ENCODE measurements at regions not wholly inside any gene's neighbourhood (a gene's known extent, or its start where the extent isn't known, plus 50 kb on each side); places are given as distances from the start of the nearest gene placed in this dataset.

DNA sequence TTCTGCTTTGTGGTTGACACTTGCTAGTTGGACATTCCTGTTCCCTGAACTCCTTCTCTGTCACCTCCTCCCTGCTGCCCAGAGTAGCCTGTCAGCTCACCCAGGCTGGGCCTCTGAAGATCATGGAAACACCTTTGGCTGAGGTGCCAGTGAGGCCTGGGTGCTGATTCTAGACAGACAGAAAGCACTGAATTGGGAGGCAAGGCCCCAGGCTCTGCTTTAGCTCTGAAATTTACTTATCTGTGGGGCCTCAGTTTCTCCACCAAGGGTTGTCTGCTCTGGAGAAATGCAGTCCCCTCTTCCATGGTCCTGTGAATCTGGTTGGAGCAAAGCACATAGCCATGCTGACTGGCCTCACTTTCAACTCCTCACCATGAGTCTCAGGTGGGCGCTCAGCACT is 104.6 kb upstream of the SIX3 start:
- H3K4me1 Mint-ChIP-seq: no peaks in the 10 kb centered on the region
- no peaks in the 10 kb centered on the region for H3K27me3 ChIP-seq (ENCODE audit: control insufficient read depth in 2 of 2, insufficient read depth in 2 of 2, low read length in 2 of 2)
- WGBS (ENCODE audit: insufficient coverage): no CpG with 5 or more reads among the region's 1 CpG
- no peak overlapping the region for H3K27ac Mint-ChIP-seq
- no peaks in the 10 kb centered on the region for H3K36me3 Mint-ChIP-seq
- intact Hi-C loops (cut with micrococcal nuclease): no loop called here
- no peak overlapping the region for H3K27ac ChIP-seq (ENCODE audit: low read depth in 1 of 2, low read length in 2 of 2)
- H3K4me3 Mint-ChIP-seq: no peak overlapping the region
- no peak for DNase-seq
- H3K9ac ChIP-seq (ENCODE audit: insufficient read depth, low read length, poor library complexity, severe bottlenecking): no peak overlapping the region
- TF ChIP-seq, protein P1, sequence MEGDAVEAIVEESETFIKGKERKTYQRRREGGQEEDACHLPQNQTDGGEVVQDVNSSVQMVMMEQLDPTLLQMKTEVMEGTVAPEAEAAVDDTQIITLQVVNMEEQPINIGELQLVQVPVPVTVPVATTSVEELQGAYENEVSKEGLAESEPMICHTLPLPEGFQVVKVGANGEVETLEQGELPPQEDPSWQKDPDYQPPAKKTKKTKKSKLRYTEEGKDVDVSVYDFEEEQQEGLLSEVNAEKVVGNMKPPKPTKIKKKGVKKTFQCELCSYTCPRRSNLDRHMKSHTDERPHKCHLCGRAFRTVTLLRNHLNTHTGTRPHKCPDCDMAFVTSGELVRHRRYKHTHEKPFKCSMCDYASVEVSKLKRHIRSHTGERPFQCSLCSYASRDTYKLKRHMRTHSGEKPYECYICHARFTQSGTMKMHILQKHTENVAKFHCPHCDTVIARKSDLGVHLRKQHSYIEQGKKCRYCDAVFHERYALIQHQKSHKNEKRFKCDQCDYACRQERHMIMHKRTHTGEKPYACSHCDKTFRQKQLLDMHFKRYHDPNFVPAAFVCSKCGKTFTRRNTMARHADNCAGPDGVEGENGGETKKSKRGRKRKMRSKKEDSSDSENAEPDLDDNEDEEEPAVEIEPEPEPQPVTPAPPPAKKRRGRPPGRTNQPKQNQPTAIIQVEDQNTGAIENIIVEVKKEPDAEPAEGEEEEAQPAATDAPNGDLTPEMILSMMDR (IDR thresholded peaks at IDR 0.05): no peak
- H3K9me3 Mint-ChIP-seq: peaks cover 0 to 6% (median 3%) of the 10 kb centered on the region in 7 donors
- no peak overlapping the region for H3K4me2 ChIP-seq (replicated peaks; ENCODE audit: extremely low read depth, low read length, poor library complexity, severe bottlenecking)
- no peaks in the 10 kb centered on the region for H3K4me1 ChIP-seq (ENCODE audit: control insufficient read depth in 1 of 2, insufficient read depth in 2 of 2, low read length in 2 of 2)
- peaks cover 3 to 8% (median 3%) of the 10 kb centered on the region in 3 donors for H3K27me3 Mint-ChIP-seq (ENCODE audit: low read depth in 3 of 3)
- H3K36me3 ChIP-seq (replicated peaks in 1 of 2; ENCODE audit: control insufficient read depth in 1 of 2, insufficient read depth in 2 of 2, low read length in 2 of 2): no peaks in the 10 kb centered on the region
- H3K9me3 ChIP-seq (replicated peaks in 1 of 2; ENCODE audit: control insufficient read depth in 1 of 2, insufficient read depth in 1 of 2, low read length in 2 of 2): no peaks in the 10 kb centered on the region
- H3K79me2 ChIP-seq (ENCODE audit: insufficient read depth, low read length): no peaks in the 10 kb centered on the region
- no peak overlapping the region for H2AFZ ChIP-seq (ENCODE audit: insufficient read depth, low read depth, low read length, poor library complexity, severe bottlenecking)
- H3K4me3 ChIP-seq (replicated peaks in 1 of 3; ENCODE audit: low read depth in 2 of 3, low read length in 3 of 3): no peak overlapping the region
- H4K20me1 ChIP-seq (ENCODE audit: insufficient read depth, low read length): no peaks in the 10 kb centered on the region

DNA sequence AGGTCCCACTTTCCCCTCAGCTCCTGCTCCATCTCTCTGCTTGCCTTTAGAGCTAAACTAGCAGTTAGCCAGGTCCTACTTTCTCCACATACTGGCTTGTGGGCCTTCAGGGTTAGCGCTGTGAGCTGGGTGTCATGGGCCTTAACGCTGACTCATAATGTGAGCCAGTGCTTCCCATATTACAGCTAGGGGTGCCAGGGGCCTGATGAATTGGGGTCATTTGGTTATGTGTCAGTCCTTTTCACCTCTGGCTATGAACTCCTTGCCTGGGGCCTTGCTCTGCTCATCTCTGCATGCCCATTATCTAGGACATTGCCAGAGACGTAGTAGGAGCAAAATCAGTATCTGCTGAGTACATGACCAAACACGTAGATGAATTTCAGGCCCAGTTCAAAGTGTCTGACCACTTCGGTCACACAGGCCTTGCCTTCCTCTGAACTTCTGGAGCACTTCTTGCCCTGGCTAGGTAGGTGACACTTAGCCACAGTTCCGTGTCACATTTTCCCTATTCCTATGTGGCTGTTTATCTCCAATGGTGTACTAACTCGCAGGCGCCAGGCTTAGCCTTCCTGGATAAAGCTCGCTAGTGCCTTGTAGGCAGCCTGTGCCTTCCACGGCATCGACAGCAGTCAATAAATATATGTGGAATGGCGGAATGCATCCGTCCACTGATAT is 103.2 kb upstream of the SIX3 start:
- Mint-ChIP-seq H3K27ac (no peak overlapping the region), H3K36me3 (no peaks in the 10 kb centered on the region), H3K27me3 (ENCODE audit: low read depth in 3 of 3) (peaks cover 3 to 10% (median 3%) of the 10 kb centered on the region in 3 donors), H3K9me3 (peaks cover 0 to 8% (median 3%) of the 10 kb centered on the region in 7 donors), H3K4me1 (no peaks in the 10 kb centered on the region), H3K4me3 (no peak overlapping the region)
- Histone ChIP-seq H3K4me3 (replicated peaks in 1 of 3; ENCODE audit: low read depth in 2 of 3, low read length in 3 of 3) (no peak overlapping the region), H3K4me1 (ENCODE audit: control insufficient read depth in 1 of 2, insufficient read depth in 2 of 2, low read length in 2 of 2) (no peaks in the 10 kb centered on the region), H2AFZ (ENCODE audit: insufficient read depth, low read depth, low read length, poor library complexity, severe bottlenecking) (no peak overlapping the region), H3K9ac (ENCODE audit: insufficient read depth, low read length, poor library complexity, severe bottlenecking) (no peak overlapping the region), H3K4me2 (replicated peaks; ENCODE audit: extremely low read depth, low read length, poor library complexity, severe bottlenecking) (no peak overlapping the region), H3K27me3 (ENCODE audit: control insufficient read depth in 2 of 2, insufficient read depth in 2 of 2, low read length in 2 of 2) (no peaks in the 10 kb centered on the region), H3K27ac (ENCODE audit: low read depth in 1 of 2, low read length in 2 of 2) (no peak overlapping the region), H3K79me2 (ENCODE audit: insufficient read depth, low read length) (no peaks in the 10 kb centered on the region), H4K20me1 (ENCODE audit: insufficient read depth, low read length) (no peaks in the 10 kb centered on the region), H3K9me3 (replicated peaks in 1 of 2; ENCODE audit: control insufficient read depth in 1 of 2, insufficient read depth in 1 of 2, low read length in 2 of 2) (no peaks in the 10 kb centered on the region), H3K36me3 (replicated peaks in 1 of 2; ENCODE audit: control insufficient read depth in 1 of 2, insufficient read depth in 2 of 2, low read length in 2 of 2) (no peaks in the 10 kb centered on the region)
- DNase-seq: no peak
- intact Hi-C loops (cut with micrococcal nuclease): no loop called here
- WGBS (ENCODE audit: insufficient coverage): 81% methylated on average over 6 of the region's 13 CpGs
- TF ChIP-seq, protein P1 (IDR thresholded peaks at IDR 0.05): no peak

Data from CD14-positive monocyte (primary cell).